Raji (cell line): ENCODE measurements at regions not wholly inside any gene's neighbourhood (a gene's known extent, or its start where the extent isn't known, plus 50 kb on each side); places are given as distances from the start of the nearest gene placed in this dataset.

ENCODE experiments used
- POLR2A ChIP-seq: IDR thresholded peaks from 2 replicates; pipeline ENCODE4 v1.6.1; 2011; ENCODE audit warnings: low read depth, low read length, control low read depth; ENCODE audit not compliant: insufficient read depth

DNA sequence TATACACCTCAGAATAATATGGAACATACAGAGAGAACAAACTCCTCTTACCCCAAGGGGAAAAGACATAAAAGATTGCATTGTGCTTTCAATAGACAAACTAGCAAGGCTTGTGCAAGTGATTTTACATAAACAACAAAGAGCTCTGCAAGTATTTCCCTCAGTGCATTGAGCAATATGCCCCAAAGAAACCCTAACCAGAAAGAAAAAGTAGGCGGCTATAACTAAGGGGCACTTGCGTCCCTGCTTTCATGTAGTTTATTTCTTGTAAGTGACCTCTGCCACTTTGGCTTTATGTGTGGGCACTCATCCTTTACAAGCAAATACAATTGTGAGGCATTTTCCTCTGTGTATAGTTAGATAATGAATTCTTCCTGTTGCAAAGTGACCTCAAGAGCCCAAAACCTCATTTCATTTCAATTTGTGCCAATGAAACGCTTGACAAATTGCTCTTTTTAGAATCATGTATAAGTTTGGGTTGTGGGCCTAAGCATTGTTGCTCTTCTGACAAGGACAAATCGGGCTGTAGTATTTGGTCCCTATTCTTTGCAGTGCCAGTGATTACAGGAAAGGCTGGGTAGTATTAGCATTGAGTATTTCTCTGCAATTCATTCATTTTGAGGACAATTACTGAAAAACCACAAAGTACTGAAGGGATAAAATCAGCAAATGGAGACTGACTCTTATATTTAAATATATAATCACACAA, 282.2 kb downstream of the DTWD2 start:
- no peak for TF ChIP-seq POLR2A

DNA sequence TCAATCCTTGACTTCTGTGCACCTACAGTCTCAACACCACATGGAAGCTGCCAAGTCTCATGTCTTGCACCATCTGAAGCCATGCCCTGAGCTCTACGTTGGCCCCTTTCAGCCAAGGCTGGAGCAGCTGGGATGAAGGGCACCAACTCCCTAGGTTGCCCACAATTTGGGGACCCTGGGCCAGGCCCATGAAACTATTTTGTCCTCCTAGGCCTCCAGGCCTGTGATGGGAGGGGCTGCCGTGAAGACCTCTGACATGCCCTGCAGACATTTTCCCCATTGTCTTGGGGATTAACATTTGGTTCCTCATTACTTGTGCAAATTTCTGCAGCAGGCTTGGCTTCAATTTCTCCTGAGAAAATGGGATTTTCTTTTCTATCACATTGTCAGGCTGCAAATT, 285.1 kb downstream of the DTWD2 start:
- no peak for TF ChIP-seq POLR2A

DNA sequence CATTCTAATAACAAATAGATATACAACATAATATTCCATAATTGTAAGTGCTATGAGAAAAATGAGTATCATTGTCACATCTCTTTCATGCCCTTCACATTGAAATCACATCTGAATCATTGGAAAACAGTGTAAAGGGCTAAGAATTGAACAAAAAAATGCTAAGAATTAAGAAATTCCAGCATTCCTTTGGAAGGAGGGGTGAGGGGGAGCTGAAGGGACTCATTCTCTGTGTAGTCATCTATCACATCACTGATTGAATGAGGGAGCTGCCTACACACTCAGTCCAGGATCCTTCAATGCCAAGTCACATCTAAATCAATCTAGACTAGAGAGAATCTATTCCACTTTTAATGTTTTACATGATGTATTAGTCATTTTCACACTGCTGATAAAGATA, 286.6 kb downstream of the DTWD2 start:
- no peak for TF ChIP-seq POLR2A

DNA sequence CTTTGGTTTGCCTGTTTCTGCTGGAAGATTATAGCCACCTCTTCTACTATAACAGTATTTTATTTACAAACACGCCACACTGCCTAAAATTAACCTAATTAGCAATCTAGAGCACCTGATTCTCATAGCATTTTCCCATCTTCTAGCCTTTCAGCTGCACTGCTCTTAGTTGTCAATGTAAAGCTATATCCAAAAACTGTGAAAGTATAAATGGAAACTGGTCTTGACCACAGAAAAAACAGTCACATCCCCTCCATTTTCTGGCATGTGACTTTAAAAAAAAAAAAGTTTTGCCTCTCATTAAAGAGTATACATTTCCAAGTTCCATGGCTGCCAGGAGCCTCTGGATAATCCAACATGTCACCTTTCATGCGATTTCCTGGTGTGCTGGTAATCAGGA, 287.8 kb downstream of the DTWD2 start:
- TF ChIP-seq POLR2A: no peak

DNA sequence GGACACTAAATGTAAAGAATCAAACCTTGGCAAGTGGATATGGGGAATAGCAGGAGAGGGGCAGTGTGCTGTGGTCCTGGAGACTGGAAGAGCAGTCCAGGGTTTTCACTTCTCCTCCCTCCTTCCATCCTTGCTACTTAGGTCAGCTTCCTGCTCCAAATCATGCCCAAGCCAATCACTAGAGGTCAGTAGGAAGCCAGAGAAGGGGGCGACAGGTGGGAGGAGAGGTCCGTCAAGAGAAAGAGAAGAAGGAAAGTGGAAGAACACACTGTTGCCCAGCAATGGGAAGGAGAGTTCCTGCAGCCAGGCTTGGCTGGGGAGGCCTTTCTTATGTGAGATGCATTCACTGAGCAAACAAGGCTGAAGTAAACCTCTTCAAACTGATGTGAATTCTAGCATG, 289.6 kb downstream of the DTWD2 start:
- TF ChIP-seq POLR2A: no peak

DNA sequence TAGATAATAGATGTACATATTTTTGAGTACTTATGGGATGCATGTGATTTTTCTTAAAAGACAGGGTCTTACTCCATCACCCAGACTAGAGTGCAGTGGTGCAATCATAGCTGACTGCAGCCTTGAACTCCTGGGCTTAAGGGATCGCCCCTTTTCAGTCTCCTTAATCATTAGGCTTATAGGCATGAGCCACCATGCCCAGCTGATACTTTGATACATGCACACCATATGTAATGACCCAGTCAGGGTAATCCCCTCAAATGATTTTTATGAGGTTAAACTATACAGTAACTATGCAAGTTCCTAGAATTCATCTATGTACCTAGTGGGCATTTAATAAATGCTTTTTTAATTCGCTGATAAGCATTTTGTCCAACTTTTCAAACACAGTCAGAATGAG, 292.3 kb downstream of the DTWD2 start:
- no peak for TF ChIP-seq POLR2A

DNA sequence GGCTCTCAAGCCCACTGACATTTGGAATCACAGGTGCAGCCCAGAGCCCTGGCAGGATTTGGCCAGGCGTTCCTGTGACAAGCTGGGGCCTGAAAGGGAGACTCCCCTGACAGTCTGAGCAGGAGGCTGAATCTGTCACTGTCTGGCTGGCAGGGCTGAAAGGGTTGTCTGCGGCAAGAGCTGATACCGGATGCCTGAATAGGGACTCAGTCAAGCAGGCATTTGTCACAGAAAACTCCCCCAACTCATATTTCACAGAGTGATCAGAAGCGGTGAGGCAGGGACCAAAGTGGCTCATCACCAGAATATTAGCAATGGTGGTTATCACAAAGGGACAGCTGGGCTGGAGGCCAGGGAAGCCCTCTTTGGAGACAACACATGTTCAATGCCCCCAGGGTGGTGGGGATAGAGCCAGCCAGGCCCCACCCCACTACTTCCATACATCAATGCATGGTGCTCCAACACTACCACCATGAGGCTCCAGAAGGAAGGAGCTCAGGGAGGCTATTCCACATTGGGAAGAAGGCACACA, 295.5 kb downstream of the DTWD2 start:
- no peak for TF ChIP-seq POLR2A

DNA sequence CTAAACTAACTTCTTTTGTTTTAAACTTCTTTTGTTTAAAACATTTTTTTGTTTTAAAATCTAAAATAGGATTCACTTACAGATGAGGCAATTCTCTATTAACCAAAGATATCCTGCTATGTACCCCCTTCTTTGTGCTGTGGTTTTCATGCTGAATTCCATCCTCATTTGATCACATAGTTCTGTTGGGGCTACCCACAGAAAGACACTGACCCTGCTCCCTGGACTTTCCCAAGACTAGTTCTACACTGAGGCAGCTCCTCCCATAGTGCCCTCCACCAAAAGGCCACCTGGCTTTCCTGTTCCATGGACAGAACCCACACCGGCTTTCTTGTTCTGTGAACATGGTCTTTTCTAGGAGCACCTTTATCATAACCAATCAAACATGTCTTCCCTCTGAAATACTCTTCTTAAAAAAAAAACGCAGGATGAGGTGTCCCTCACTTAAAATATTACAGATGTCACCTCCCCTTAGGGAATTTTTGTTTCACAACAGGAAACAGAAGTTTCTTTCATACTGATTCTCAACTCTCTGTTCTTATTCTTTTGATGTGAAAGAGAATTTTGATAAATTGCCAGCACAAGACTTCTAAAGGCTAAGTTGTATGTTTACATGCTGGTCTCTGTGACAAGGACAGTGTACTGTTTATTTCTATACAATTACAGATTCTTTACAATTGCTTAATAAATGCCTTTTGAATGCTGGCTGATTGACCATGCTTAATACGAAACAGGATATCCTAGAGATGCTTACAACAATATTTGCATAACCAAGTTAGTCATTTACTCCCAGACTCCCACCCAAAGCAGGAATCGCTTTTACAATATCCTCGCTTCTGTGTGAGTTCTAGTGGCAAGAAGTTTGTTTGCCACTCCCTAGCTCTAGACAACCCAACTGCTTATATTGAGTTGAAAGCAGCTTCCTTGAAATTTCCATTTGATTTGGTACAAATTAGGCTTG, 300.4 kb downstream of the DTWD2 start:
- TF ChIP-seq POLR2A: no peak

DNA sequence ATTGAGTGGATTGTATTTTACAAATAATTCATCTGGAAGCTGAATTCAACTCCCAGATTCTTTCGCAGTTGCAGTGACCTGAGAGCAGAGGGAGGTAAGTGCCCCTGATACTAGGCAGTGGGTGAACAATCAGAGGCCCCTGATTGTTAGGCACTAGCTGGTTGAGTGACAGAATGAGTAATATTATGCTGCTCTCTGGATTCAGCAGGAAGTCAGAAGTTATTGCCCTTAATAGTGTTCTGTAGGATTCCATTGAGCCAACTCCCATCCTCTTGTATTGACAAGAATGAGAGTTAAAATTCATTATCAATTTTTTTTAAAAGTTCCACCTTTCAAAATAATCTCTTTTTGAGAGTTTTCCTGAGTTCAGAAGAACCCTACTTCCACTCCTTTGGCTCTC, 301.2 kb downstream of the DTWD2 start:
- TF ChIP-seq POLR2A: no peak

DNA sequence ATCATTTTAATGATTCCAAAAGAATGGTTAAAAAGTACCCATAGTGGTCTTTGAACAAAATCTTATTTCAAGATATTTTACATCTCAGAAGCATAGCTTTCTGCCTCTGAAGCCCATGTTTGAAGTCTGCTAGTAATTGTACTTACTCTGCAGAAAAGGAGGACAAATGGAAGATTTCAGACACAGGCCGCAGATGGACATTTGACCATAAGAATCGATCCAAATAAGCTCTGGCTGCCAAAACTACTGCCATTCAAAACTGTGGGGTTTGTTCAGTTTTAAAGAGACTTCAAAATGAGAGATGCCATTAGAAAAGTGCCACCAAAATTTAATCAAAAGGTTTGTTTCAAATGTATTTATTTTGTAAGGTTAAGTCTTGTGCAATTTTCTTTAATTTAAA, 306.7 kb downstream of the DTWD2 start:
- no peak for TF ChIP-seq POLR2A

DNA sequence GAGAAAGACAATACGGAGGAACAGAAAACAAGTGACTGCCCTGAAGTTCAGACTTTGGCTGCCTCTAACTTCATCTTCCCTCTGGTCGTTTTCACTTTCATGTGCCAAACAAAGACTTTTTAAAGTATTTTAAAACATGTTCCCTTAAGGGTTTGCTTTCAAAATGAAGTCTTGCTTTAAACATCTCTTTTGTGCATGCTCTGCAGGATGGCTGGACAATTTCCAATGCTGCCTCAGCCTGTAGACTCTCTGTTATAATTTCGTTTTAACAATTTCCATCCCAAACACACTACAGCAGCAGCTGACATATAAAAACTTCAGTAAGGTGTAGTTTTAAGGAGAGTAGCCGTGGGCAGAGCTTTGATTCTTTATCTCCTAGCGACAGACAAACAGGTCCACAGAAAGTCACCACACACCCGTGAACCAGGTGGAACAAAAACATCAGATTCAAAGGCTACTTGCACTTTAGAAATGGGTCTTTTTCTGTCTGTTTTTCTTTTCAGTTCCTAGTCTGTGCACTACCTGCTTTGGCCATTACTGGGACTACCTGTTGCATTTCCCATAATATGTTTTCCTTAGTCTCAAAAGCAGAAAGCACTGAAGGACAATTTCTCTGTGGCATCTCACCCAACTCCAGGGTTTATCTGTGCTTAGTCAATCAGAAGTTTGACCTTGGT, 308.9 kb downstream of the DTWD2 start:
- TF ChIP-seq POLR2A: no peak

DNA sequence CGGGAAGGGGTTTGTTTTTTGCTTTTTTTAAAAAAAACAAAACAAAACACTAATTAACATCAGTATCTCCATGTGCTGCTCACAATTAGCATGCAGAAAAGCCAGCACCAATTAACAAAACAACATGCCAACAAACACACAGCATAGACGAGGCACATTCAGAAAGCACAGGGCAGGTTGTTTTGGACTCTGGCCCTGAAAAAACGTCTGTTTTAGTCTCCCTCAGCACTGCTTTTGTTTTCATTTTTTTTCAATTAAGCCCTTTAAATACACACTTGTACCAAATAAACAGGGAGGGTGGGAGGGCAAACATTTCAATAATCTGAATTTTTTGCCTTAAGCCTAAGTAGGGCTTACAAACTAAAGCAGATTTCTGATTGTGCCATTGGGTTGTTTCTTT, 309.6 kb downstream of the DTWD2 start:
- TF ChIP-seq POLR2A: no peak

DNA sequence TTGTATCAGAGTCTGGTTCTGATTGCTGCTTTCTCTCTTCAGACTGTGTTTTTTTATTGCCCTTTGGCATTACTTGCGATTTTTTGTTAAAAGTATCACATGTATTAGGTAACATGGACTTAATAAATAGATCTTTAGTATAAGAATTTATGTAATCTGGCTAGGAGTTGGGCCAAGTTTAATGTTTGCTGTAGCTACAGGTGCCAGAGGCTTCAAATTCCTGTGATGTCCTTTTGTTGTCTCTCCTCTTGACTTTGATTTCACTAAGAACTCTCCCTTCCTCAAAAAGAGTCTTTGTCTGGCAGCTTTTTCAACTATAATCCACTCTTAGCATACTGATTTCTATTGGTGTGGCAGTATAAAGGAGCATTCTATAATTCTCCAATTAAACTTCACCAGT, 313.1 kb downstream of the DTWD2 start:
- TF ChIP-seq POLR2A: no peak

DNA sequence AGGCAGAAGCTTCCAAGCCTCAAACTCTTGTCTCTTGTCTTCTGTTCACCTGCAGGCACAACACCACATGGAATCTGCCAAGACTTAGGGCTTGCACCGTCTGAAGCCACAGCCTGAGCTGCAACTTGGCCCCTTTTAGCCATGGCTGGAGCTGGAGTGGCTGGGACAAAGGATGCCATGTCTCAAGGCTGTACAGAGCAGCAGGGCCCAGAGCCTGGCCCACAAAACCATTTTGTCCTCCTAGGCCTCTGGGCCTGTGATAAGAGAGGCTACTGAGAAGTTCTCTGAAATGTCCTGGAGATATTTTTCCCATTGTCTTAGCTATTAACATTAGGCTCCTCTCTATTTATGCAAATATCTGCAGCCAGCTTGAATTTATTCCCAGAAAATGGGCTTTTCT, 330.8 kb downstream of the DTWD2 start:
- no peak for TF ChIP-seq POLR2A

DNA sequence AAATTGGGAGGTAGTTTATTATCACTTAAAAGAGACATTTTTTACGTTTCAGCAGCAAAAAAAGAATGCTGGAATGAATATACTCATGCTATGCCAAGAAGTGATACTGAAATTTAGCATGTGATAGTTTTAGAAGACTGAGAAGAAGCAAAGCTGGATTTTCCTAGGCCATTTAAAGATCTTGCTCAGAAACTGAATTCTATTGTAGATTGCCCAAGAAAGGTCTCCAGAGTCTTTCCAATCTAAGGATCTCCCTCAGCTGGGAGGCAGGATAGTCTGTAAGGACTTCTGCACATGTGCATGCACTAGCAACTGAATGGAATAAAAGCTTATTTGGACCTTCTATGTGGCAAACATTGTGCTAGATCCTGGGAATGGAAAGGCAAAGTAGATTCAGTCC, 334.5 kb downstream of the DTWD2 start:
- no peak for TF ChIP-seq POLR2A
